GM18507 (cell line): ENCODE measurements at regions not wholly inside any gene's neighbourhood (a gene's known extent, or its start where the extent isn't known, plus 50 kb on each side); places are given as distances from the start of the nearest gene placed in this dataset.

Source experiments
- DNase-seq: peaks from one replicate; pipeline ENCODE4 v3.0.0; 2011; ENCODE audit warnings: low read depth; ENCODE audit not compliant: insufficient read length; ENCODE audit errors: extremely low spot score
- FAIRE-seq: peaks from 2 replicates; lab custom pipeline; 2011; peaks lifted over from hg19 to GRCh38; lab: Jason Lieb, UNC

DNA sequence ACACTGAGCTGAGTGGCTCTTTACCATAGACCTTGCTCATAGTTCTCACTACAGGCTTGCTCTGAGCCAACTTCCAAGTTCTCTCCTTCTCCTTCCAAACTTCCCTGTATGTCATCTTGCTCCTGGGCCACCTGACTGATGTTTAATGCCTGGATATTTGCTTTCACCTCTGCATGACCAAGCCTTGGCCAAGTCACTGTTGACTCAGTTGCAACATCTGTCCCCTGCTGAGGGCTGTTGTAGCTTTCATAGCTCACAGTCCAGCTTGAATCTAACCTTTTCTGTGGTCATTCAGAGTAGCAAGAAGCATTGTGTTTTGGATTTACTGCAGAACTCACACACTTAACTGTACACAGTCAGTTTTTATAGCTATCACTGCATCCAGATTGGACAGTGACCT, 171.8 kb upstream of the ROPN1 start:
- DNase-seq = no peak
- no peak for FAIRE-seq

DNA sequence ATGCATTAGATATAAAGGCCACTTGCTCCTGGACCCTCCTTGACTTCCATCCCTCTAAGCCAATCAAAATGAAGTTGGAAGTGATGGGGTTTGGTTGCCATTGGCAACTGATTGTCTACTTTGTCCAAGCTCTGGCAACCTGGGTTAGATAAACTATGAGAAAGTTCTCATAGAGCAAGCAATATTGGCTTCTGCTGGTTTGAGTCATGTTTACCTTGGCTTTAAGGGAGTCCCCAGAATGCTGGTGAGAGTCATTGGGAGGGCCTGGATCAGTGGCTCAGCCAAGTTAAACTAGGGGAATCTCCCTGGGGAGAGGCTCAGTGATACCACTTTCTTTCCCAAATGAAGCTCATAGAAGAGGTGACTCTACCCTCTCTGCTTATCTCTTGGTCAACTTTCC, 176.3 kb upstream of the ROPN1 start:
- no peak for FAIRE-seq
- DNase-seq = no peak

GRCh38 chr3:124172283-124172682, 180.4 kb upstream of the ROPN1 start:
- FAIRE-seq = no peak
- DNase-seq = no peak

DNA sequence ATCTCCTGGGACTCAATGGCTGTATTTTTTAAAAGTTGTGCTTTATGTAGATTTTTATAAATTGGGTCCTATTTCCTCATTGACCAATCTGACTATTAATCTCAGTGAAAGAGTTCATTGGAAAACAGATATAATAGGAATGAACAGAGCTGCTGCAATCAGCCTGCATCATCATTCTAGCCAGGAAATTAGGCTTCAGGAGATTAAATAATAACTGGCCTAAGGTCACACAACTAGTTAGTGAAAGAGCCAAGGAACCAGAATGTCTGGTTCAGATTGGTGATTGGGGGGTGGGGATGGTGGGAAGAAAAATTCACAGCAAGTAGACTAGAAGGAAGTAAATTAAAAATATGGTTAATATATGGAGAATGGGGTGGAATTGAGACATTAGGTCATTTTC, 180.9 kb upstream of the ROPN1 start:
- FAIRE-seq = no peak

GRCh38 chr3:124174476-124174875, 182.6 kb upstream of the ROPN1 start:
- FAIRE-seq = no peak
- DNase-seq = no peak

More for the DNA sequence above, 180.9 kb upstream of the ROPN1 start:
- DNase-seq = no peak

GRCh38 chr3:124174910-124175874, 183.3 kb upstream of the ROPN1 start:
- DNase-seq (no peak), FAIRE-seq (no peak)

- DNase-seq (no peak), FAIRE-seq (no peak)
Measured at GRCh38 chr3:124177071-124177470, 185.1 kb upstream of the ROPN1 start.

DNA sequence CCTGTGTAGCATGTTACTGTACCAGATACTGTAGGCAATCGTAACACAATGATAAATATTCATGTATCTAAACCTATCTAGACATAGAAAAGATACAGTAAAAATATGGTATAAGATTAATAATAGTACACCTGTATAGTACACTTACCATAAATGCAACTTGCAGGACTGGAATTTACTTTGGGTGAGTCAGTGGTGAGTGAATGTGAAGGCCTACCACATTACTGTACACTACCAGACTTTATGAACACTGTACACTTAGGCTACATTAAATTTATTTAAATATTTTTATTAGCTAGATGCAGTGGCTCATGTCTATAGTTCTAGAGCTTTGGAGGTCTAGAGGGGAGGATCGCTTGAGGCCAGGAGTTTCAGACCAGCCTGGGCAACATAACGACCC, 186.6 kb upstream of the ROPN1 start:
- FAIRE-seq (no peak), DNase-seq (no peak)

DNA sequence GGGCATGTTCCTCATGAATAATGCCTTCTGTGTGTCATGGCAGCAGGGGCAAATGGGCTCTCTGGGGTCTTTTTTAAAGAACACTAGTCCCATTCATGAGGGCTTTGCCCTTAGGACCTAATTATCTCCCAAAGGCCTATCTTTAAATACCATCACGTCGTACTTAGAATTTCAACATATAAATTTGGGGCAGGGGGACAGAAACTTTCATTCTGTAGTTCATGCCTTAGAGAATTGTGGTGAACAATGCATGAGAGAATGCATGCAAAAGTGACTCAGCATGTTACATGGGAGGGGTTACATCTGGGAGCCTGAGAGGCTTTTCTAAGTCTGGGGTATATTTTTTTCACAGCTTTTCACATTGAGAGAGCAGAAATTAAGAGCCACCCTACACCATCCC, 208.5 kb upstream of the ROPN1 start:
- FAIRE-seq = no peak

GRCh38 chr3:124201226-124201625, 209.3 kb upstream of the ROPN1 start:
- FAIRE-seq (no peak), DNase-seq (no peak)

More for the DNA sequence above, 208.5 kb upstream of the ROPN1 start:
- DNase-seq = no peak

- no peak for DNase-seq
- no peak for FAIRE-seq
Measured at GRCh38 chr3:124201786-124202185, 209.9 kb upstream of the ROPN1 start.

- FAIRE-seq (peak; percentile 26), DNase-seq (no peak)
Measured at GRCh38 chr3:124202754-124203153, 210.8 kb upstream of the ROPN1 start.

- DNase-seq = no peak
- no peak for FAIRE-seq
Measured at GRCh38 chr3:124203292-124203691, 211.4 kb upstream of the ROPN1 start.

GRCh38 chr3:124206225-124207055, 214.5 kb upstream of the ROPN1 start:
- DNase-seq = no peak
- no peak for FAIRE-seq

DNA sequence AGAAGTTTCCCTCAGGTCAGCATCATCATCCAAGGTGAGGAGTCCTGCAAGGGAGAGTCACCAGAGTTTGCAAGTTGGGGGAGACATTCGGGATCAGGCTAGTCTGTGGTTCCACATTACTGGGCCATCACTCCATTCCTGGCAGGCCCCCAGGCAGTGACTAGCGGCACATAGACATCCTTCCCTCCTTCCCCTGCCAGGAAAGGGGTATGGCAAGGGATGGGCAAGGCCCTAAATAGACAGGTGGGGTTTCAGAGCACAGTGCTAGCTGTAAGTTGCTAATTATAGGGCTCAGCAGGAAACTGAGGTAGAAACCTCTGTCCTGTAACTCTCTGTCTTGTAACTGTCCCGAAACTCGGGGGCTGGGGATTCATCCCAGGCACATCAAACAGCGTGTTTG, 215.2 kb upstream of the ROPN1 start:
- no peak for FAIRE-seq
- DNase-seq = no peak

DNA sequence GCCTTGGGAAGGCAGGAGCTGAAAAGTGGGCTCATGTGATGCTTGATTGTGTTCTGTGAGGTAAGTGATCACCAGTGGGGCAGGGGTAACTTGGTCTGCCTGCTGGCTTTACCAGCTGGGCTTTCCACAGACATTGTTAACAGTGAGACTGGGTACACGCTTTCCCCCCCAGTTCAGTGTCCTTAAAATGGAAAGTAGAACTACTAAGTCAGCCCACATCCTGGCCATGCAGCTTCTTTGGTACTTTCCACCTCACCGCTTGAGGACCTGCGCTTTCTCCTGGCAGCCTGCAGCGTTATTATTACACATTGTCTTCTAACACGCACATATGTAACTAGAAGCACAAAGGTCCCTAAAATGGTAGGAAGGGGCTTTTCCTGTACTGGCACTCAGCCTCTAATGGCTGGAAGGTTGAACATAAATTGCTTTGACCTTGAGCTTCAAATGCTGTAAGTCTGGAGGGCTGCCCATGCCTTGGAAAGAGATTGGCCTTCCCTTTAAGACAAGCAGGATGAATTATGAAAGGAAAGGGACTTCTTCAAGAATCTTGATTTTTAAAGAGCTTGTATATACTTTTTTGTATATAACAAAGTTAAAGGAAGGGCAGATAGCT, 216.1 kb upstream of the ROPN1 start:
- no peak for DNase-seq
- peak; percentile 87 for FAIRE-seq

GRCh38 chr3:124209426-124209825, 217.5 kb upstream of the ROPN1 start:
- no peak for FAIRE-seq
- no peak for DNase-seq

DNA sequence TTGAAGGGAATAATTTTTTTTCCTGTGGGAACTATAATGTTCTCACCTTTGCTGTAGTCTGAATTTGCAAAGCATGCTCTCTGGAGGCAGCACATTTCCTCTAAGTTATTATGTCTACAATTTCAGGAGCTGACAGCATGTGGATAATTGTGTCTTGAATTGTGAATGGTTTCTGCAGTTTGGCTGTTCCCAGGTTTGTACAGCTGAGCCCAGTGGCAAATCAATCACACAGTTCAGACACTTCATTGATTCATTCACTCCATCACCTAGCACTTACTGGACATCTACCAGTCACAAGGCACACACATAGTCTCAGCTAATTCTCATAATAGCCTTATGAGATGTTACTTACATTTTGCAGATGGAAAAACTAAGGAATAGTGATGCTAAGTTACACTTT, 219.0 kb upstream of the ROPN1 start:
- DNase-seq (no peak), FAIRE-seq (no peak)

GRCh38 chr3:124213641-124214040, 221.7 kb upstream of the ROPN1 start:
- no peak for DNase-seq

DNA sequence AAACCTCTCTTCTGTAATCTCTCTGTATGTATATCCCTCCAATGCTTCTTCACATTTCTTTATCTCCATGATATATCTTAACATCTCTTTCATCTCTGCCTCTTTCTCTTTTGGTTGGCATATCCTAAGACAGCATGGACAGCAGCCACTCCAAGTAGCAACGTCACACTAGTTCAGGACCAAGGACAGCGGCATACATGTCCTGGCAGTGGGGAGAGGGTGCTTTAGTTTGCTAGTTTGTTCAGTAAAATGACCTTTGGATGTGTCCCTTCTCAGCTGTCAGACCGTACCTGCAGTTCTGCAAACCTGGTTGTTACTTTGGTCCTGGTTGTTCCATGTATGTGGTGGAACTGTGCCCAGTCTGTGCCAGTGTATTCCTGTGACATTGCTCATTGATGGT, 225.6 kb upstream of the ROPN1 start:
- FAIRE-seq = no peak
- no peak for DNase-seq

More at GRCh38 chr3:124213641-124214040, 221.7 kb upstream of the ROPN1 start:
- FAIRE-seq = no peak
